ENCODE measurements at regions not wholly inside any gene's neighbourhood (a gene's known extent, or its start where the extent isn't known, plus 50 kb on each side); places are given as distances from the start of the nearest gene placed in this dataset.

DNA sequence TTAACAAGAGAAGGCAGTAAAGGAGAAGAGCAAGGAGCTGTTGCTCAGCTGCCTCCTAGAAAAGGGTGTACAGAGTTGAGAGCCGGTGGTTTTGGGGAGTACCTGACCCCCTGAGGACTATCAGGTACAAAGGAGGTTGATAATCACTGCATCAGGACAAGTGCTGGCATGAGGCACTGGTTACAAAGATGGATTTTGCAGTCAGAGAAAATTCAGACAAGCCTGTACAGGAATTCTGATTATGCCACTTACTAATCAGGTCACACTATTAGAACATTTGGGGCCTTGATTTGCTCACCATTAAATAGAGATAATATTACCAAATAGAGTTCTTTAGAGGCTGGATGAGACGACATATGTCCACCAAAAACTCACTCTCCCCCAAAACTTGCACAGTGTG lies 450.9 kb upstream of the TMPO start:
- TF ChIP-seq BHLHE40 (IDR thresholded peaks at IDR 0.05; ENCODE audit: borderline replicate concordance), result no peak
- no peak for TF ChIP-seq PKNOX1 (IDR thresholded peaks at IDR 0.05)
- TF ChIP-seq FOXA1 (IDR thresholded peaks at IDR 0.05), result no peak
- TF ChIP-seq FOXM1 (IDR thresholded peaks at IDR 0.05; ENCODE audit: borderline replicate concordance), result no peak
- no peak for TF ChIP-seq TARDBP (IDR thresholded peaks at IDR 0.05)
- no peak for TF ChIP-seq SP1 (IDR thresholded peaks at IDR 0.05)
- no peak for TF ChIP-seq ARNT (IDR thresholded peaks at IDR 0.05)
- TF ChIP-seq ZNF384 (IDR thresholded peaks at IDR 0.05), result no peak
- TF ChIP-seq NFRKB (IDR thresholded peaks at IDR 0.05), result no peak
